GM12891 (cell line): ENCODE measurements at regions not wholly inside any gene's neighbourhood (a gene's known extent, or its start where the extent isn't known, plus 50 kb on each side); places are given as distances from the start of the nearest gene placed in this dataset.

ENCODE experiments used
- POLR2A ChIP-seq: IDR thresholded peaks from 2 replicates; pipeline ENCODE4 v1.6.1; 2011; ENCODE audit warnings: low read depth, low read length, control low read depth
- TAF1 ChIP-seq: IDR thresholded peaks from 2 replicates; pipeline ENCODE4 v1.6.1; 2011; ENCODE audit warnings: low read depth, low read length, control low read depth

DNA sequence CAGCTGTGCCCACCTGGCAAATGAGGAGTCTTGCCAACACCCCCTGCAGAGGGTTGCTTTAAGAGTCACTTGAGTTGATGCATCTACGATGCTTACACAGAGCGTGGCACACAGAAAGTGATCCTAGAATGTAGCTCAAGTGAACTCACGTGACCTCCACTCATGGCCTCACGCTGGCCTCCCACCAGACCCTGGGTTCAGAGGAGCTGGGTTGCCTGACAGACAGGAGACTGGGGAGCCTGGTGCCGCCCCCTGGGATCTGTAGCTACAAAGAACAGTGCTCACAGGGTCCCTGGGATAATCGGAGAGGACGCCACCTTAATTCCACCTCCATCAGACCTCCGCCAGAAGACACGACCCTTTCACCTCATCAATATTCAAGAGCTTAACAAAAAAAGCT lies 81.4 kb upstream of the CASZ1 start:
- TF ChIP-seq POLR2A (no peak), TAF1 (no peak)
